ENCODE measurements at regions not wholly inside any gene's neighbourhood (a gene's known extent, or its start where the extent isn't known, plus 50 kb on each side); places are given as distances from the start of the nearest gene placed in this dataset.
A peak's percentile ranks its signal among the peaks of the same experiment; 100 is the strongest.

DNA sequence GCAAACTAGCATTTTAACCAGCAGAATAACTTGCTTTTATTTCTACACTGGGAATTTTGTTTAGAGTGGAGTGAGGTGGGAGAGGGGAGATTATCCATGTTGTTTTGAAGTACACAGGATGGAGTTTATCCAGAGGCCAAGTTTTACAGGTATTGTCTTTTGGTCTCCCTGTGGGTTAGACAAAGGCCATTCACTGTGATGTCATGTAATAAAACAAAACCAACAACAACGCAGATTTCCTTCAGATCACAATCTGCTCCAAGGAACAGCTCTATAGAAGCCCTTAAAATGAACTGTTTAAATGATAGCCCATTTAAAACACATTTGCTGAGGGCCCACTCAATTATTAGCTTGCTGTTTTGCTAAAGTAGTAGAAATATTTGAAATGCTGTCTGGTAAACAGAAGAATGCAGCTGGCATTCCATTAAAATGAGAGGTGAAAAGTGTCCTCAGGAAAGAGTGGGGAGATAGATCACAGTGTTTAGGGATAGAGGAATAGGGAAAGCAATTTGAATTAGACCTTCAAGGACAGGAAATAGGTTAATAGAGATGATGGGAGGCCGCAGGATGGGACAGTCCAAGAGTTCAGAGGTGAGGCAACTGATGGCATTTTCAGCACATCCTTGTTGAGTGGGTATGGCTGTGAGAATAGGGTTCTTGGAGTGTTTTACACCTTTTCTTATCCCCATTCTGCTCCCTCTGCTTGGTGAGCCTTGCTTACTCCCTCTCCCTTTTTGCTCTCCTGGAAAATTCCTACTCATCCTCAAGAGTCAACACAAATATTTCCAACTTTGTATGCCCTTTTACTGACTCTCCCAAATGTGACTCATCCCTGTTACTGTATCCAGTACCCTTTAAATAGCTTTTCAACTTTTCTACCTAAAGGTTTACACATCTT lies 140.1 kb upstream of the NR3C1 start:
- no peak for DNase-seq (ENCODE audit: low read depth, low spot score)
- TF ChIP-seq SIN3A (IDR thresholded peaks at IDR 0.05; ENCODE audit: borderline replicate concordance, insufficient read depth, low read depth, low read length) (no peak), POLR2AphosphoS5 (IDR thresholded peaks at IDR 0.05; ENCODE audit: low read depth, low read length) (no peak), TCF7L2 (IDR thresholded peaks at IDR 0.05; ENCODE audit: low read depth, low read length) (no peak)
- TF ChIP-seq, protein P1, sequence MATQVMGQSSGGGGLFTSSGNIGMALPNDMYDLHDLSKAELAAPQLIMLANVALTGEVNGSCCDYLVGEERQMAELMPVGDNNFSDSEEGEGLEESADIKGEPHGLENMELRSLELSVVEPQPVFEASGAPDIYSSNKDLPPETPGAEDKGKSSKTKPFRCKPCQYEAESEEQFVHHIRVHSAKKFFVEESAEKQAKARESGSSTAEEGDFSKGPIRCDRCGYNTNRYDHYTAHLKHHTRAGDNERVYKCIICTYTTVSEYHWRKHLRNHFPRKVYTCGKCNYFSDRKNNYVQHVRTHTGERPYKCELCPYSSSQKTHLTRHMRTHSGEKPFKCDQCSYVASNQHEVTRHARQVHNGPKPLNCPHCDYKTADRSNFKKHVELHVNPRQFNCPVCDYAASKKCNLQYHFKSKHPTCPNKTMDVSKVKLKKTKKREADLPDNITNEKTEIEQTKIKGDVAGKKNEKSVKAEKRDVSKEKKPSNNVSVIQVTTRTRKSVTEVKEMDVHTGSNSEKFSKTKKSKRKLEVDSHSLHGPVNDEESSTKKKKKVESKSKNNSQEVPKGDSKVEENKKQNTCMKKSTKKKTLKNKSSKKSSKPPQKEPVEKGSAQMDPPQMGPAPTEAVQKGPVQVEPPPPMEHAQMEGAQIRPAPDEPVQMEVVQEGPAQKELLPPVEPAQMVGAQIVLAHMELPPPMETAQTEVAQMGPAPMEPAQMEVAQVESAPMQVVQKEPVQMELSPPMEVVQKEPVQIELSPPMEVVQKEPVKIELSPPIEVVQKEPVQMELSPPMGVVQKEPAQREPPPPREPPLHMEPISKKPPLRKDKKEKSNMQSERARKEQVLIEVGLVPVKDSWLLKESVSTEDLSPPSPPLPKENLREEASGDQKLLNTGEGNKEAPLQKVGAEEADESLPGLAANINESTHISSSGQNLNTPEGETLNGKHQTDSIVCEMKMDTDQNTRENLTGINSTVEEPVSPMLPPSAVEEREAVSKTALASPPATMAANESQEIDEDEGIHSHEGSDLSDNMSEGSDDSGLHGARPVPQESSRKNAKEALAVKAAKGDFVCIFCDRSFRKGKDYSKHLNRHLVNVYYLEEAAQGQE (IDR thresholded peaks at IDR 0.05; ENCODE audit: insufficient read depth in 1 of 2, low read depth in 2 of 2, low read length in 1 of 2) = no peak
- TF ChIP-seq, protein P2, sequence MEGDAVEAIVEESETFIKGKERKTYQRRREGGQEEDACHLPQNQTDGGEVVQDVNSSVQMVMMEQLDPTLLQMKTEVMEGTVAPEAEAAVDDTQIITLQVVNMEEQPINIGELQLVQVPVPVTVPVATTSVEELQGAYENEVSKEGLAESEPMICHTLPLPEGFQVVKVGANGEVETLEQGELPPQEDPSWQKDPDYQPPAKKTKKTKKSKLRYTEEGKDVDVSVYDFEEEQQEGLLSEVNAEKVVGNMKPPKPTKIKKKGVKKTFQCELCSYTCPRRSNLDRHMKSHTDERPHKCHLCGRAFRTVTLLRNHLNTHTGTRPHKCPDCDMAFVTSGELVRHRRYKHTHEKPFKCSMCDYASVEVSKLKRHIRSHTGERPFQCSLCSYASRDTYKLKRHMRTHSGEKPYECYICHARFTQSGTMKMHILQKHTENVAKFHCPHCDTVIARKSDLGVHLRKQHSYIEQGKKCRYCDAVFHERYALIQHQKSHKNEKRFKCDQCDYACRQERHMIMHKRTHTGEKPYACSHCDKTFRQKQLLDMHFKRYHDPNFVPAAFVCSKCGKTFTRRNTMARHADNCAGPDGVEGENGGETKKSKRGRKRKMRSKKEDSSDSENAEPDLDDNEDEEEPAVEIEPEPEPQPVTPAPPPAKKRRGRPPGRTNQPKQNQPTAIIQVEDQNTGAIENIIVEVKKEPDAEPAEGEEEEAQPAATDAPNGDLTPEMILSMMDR (IDR thresholded peaks at IDR 0.05) = no peak
- POLR2A ChIA-PET = no interaction called here
- in situ Hi-C loops (cut with HindIII; ENCODE audit: low pct_unique_long_range_greater_than_20kb, low sequenced_read_pairs) = no loop called here
- CTCF ChIA-PET = no interaction called here
- no TSS peak for BruUV-seq (replicated peaks)
- Histone ChIP-seq H3K27ac (ENCODE audit: low read length) (no peak overlapping the region), H3K36me3 (ENCODE audit: control insufficient read depth, insufficient read depth, low read length) (no peaks in the 10 kb centered on the region), H3K27me3 (ENCODE audit: control insufficient read depth, insufficient read depth, low read length) (no peaks in the 10 kb centered on the region), H3K9me3 (ENCODE audit: control insufficient read depth, insufficient read depth, low read depth, low read length) (0 out of 2 replicates have a peak, but pooled peaks cover 4% of the 10 kb centered on the region), H3K4me3 (ENCODE audit: low read depth in 2 of 2, low read length in 2 of 2) (no peak overlapping the region), H3K4me1 (ENCODE audit: control insufficient read depth, insufficient read depth, low read length) (no peaks in the 10 kb centered on the region)
- peak; percentile 72 for ATAC-seq
- intact Hi-C loops (cut with micrococcal nuclease; ENCODE audit: unreplicated experiment) = no loop called here

DNA sequence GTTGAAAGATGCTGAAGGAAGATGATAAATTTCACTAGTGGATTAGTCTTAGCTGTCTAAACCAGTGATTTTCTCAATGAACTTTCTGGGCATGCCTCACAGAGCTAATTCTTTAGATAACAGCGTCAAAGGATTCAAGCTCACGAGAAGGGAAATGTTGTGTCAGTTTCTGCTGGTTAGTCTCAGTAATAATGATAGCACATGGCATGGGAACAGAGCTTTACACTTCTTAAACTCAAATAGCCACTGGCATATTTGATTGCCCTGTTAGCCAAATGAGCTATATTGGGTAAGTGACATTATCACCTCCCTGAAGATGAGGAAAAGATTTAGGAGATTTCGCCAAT lies 139.3 kb upstream of the NR3C1 start:
- no TSS peak for BruUV-seq (replicated peaks)
- Histone ChIP-seq H3K27me3 (ENCODE audit: control insufficient read depth, insufficient read depth, low read length) (no peaks in the 10 kb centered on the region), H3K36me3 (ENCODE audit: control insufficient read depth, insufficient read depth, low read length) (no peaks in the 10 kb centered on the region), H3K27ac (ENCODE audit: low read length) (no peak overlapping the region), H3K9me3 (ENCODE audit: control insufficient read depth, insufficient read depth, low read depth, low read length) (0 out of 2 replicates have a peak, but pooled peaks cover 4% of the 10 kb centered on the region), H3K4me1 (ENCODE audit: control insufficient read depth, insufficient read depth, low read length) (no peaks in the 10 kb centered on the region), H3K4me3 (ENCODE audit: low read depth in 2 of 2, low read length in 2 of 2) (no peak overlapping the region)
- intact Hi-C loops (cut with micrococcal nuclease; ENCODE audit: unreplicated experiment) (no loop called here), in situ Hi-C loops (cut with HindIII; ENCODE audit: low pct_unique_long_range_greater_than_20kb, low sequenced_read_pairs) (no loop called here)
- TF ChIP-seq SIN3A (IDR thresholded peaks at IDR 0.05; ENCODE audit: borderline replicate concordance, insufficient read depth, low read depth, low read length) (no peak), POLR2AphosphoS5 (IDR thresholded peaks at IDR 0.05; ENCODE audit: low read depth, low read length) (no peak), TCF7L2 (IDR thresholded peaks at IDR 0.05; ENCODE audit: low read depth, low read length) (no peak)
- TF ChIP-seq, protein P2 (IDR thresholded peaks at IDR 0.05) = no peak
- TF ChIP-seq, protein P1 (IDR thresholded peaks at IDR 0.05; ENCODE audit: insufficient read depth in 1 of 2, low read depth in 2 of 2, low read length in 1 of 2) = no peak
- no peak for DNase-seq (ENCODE audit: low read depth, low spot score)
- ChIA-PET POLR2A (interaction anchor here (0.7 kb wide), 1 partner anchor 1424 kb away, joined by 5 read pairs; no protein-coding TSS in a partner anchor), CTCF (no interaction called here)
- no peak for ATAC-seq
